Effector memory CD4-positive, alpha-beta T cell (primary cell): ENCODE measurements at regions not wholly inside any gene's neighbourhood (a gene's known extent, or its start where the extent isn't known, plus 50 kb on each side); places are given as distances from the start of the nearest gene placed in this dataset.

Source experiments
- DNase-seq, 3 donors: peaks; one replicate each; pipeline ENCODE4 v3.0.0-alpha.2; 2020
- H3K27ac ChIP-seq: 2 replicates; pipeline ENCODE4 v1.7.0; 2013; ENCODE audit warnings: mild to moderate bottlenecking, low read length, moderate library complexity; ENCODE audit not compliant: insufficient read depth, poor library complexity, severe bottlenecking
- H3K27me3 ChIP-seq: replicated peaks from 2 replicates; pipeline ENCODE4 v1.7.0; 2013; ENCODE audit warnings: mild to moderate bottlenecking, low read length; ENCODE audit not compliant: insufficient read depth, control insufficient read depth, poor library complexity, severe bottlenecking
- H3K36me3 ChIP-seq: 2 replicates; pipeline ENCODE4 v1.7.0; 2013; ENCODE audit warnings: mild to moderate bottlenecking, low read length, moderate library complexity; ENCODE audit not compliant: control insufficient read depth, insufficient read depth
- H3K4me1 ChIP-seq: 2 replicates; pipeline ENCODE4 v1.7.0; 2013; ENCODE audit warnings: low read length, mild to moderate bottlenecking; ENCODE audit not compliant: control insufficient read depth, insufficient read depth, poor library complexity, severe bottlenecking
- H3K4me3 ChIP-seq: 2 replicates; pipeline ENCODE4 v1.7.0; 2013; ENCODE audit warnings: low read length, low read depth, mild to moderate bottlenecking; ENCODE audit not compliant: insufficient read depth, poor library complexity, severe bottlenecking
- H3K9me3 ChIP-seq: 2 replicates; pipeline ENCODE4 v1.7.0; 2013; ENCODE audit warnings: mild to moderate bottlenecking, low read length, moderate library complexity; ENCODE audit not compliant: control insufficient read depth

GRCh38 chr4:177566691-177567090 lies 124.5 kb upstream of the AGA start:
- no peak for DNase-seq
- H3K36me3 ChIP-seq: no peaks in the 10 kb centered on the region
- no peak overlapping the region for H3K27ac ChIP-seq
- H3K27me3 ChIP-seq: no peaks in the 10 kb centered on the region
- H3K4me1 ChIP-seq: no peaks in the 10 kb centered on the region
- H3K4me3 ChIP-seq: no peak overlapping the region
- no peaks in the 10 kb centered on the region for H3K9me3 ChIP-seq

- no peak overlapping the region for H3K27ac ChIP-seq
- DNase-seq: no peak
- no peaks in the 10 kb centered on the region for H3K36me3 ChIP-seq
These were observed 126.7 kb upstream of the AGA start for GRCh38 chr4:177568931-177569330.

GRCh38 chr4:177569434-177569833 lies 127.2 kb upstream of the AGA start:
- DNase-seq: no peak
- H3K27me3 ChIP-seq: no peaks in the 10 kb centered on the region
- no peaks in the 10 kb centered on the region for H3K4me1 ChIP-seq
- no peak overlapping the region for H3K4me3 ChIP-seq
- H3K27ac ChIP-seq: no peak overlapping the region
- no peaks in the 10 kb centered on the region for H3K36me3 ChIP-seq
- no peaks in the 10 kb centered on the region for H3K9me3 ChIP-seq

More at GRCh38 chr4:177568931-177569330, 126.7 kb upstream of the AGA start:
- no peaks in the 10 kb centered on the region for H3K9me3 ChIP-seq
- no peak overlapping the region for H3K4me3 ChIP-seq
- H3K4me1 ChIP-seq: no peaks in the 10 kb centered on the region
- no peaks in the 10 kb centered on the region for H3K27me3 ChIP-seq

- Histone ChIP-seq H3K9me3 (no peaks in the 10 kb centered on the region), H3K36me3 (no peaks in the 10 kb centered on the region), H3K4me1 (no peaks in the 10 kb centered on the region), H3K27me3 (no peaks in the 10 kb centered on the region), H3K4me3 (no peak overlapping the region), H3K27ac (no peak overlapping the region)
- no peak for DNase-seq
These were observed 131.3 kb upstream of the AGA start for GRCh38 chr4:177573507-177573906.

- H3K4me3 ChIP-seq: no peak overlapping the region
- H3K27me3 ChIP-seq: no peaks in the 10 kb centered on the region
- no peaks in the 10 kb centered on the region for H3K9me3 ChIP-seq
- no peak overlapping the region for H3K27ac ChIP-seq
- no peaks in the 10 kb centered on the region for H3K4me1 ChIP-seq
- H3K36me3 ChIP-seq: no peaks in the 10 kb centered on the region
- no peak for DNase-seq
These were observed 132.2 kb upstream of the AGA start for GRCh38 chr4:177574446-177574845.

- Histone ChIP-seq H3K9me3 (no peaks in the 10 kb centered on the region), H3K27ac (no peak overlapping the region), H3K4me1 (no peaks in the 10 kb centered on the region), H3K36me3 (no peaks in the 10 kb centered on the region), H3K27me3 (no peaks in the 10 kb centered on the region), H3K4me3 (no peak overlapping the region)
- no peak for DNase-seq
These were observed 137.4 kb upstream of the AGA start for GRCh38 chr4:177579649-177580048.

- no peak for DNase-seq
- Histone ChIP-seq H3K4me3 (no peak overlapping the region), H3K9me3 (no peaks in the 10 kb centered on the region), H3K36me3 (no peaks in the 10 kb centered on the region), H3K4me1 (no peaks in the 10 kb centered on the region), H3K27ac (no peak overlapping the region), H3K27me3 (no peaks in the 10 kb centered on the region)
These were observed 140.8 kb upstream of the AGA start for GRCh38 chr4:177582992-177583391.

GRCh38 chr4:177587989-177588388 lies 145.8 kb upstream of the AGA start:
- H3K4me1 ChIP-seq: no peaks in the 10 kb centered on the region
- no peak for DNase-seq
- no peaks in the 10 kb centered on the region for H3K27me3 ChIP-seq
- no peaks in the 10 kb centered on the region for H3K9me3 ChIP-seq
- no peaks in the 10 kb centered on the region for H3K36me3 ChIP-seq
- H3K27ac ChIP-seq: no peak overlapping the region
- no peak overlapping the region for H3K4me3 ChIP-seq

- Histone ChIP-seq H3K4me1 (no peaks in the 10 kb centered on the region), H3K4me3 (no peak overlapping the region), H3K9me3 (no peaks in the 10 kb centered on the region), H3K36me3 (no peaks in the 10 kb centered on the region), H3K27me3 (no peaks in the 10 kb centered on the region), H3K27ac (no peak overlapping the region)
- no peak for DNase-seq
These were observed 153.1 kb upstream of the AGA start for GRCh38 chr4:177595386-177595785.

GRCh38 chr4:177596035-177596434 lies 153.8 kb upstream of the AGA start:
- no peak overlapping the region for H3K27ac ChIP-seq
- no peaks in the 10 kb centered on the region for H3K36me3 ChIP-seq
- no peak for DNase-seq
- no peaks in the 10 kb centered on the region for H3K9me3 ChIP-seq
- H3K27me3 ChIP-seq: no peaks in the 10 kb centered on the region
- H3K4me1 ChIP-seq: no peaks in the 10 kb centered on the region
- no peak overlapping the region for H3K4me3 ChIP-seq

- no peaks in the 10 kb centered on the region for H3K9me3 ChIP-seq
- no peak for DNase-seq
- no peak overlapping the region for H3K27ac ChIP-seq
- H3K36me3 ChIP-seq: no peaks in the 10 kb centered on the region
- H3K4me1 ChIP-seq: no peaks in the 10 kb centered on the region
- H3K4me3 ChIP-seq: no peak overlapping the region
- H3K27me3 ChIP-seq: no peaks in the 10 kb centered on the region
These were observed 154.8 kb upstream of the AGA start for GRCh38 chr4:177596991-177597390.
